ENCODE measurements at regions not wholly inside any gene's neighbourhood (a gene's known extent, or its start where the extent isn't known, plus 50 kb on each side); places are given as distances from the start of the nearest gene placed in this dataset.

- no peak for DNase-seq (ENCODE audit: low read depth)
Measured at GRCh38 chr22:27148886-27149470, 491.6 kb downstream of the MIAT start.

- no peak for DNase-seq (ENCODE audit: low read depth)
Measured at GRCh38 chr22:27149921-27150543, 492.6 kb downstream of the MIAT start.

- no peak for DNase-seq (ENCODE audit: low read depth)
Measured at GRCh38 chr22:27150544-27150941, 493.2 kb downstream of the MIAT start.

GRCh38 chr22:27151407-27151806 lies 494.0 kb downstream of the MIAT start:
- no peak for DNase-seq (ENCODE audit: low read depth)

- DNase-seq (ENCODE audit: low read depth), result no peak
Measured at GRCh38 chr22:27152033-27152432, 494.6 kb downstream of the MIAT start.

- no peak for DNase-seq (ENCODE audit: low read depth)
Measured at GRCh38 chr22:27152883-27153282, 495.5 kb downstream of the MIAT start.

GRCh38 chr22:27153386-27153785 lies 496.0 kb downstream of the MIAT start:
- DNase-seq (ENCODE audit: low read depth), result no peak

GRCh38 chr22:27154717-27155116 lies 497.3 kb downstream of the MIAT start:
- DNase-seq (ENCODE audit: low read depth), result no peak

- no peak for DNase-seq (ENCODE audit: low read depth)
Measured at GRCh38 chr22:27156821-27157489, 499.6 kb downstream of the MIAT start.

GRCh38 chr22:27157666-27158370 lies 500.4 kb downstream of the MIAT start:
- no peak for DNase-seq (ENCODE audit: low read depth)

GRCh38 chr22:27159016-27159415 lies 501.6 kb downstream of the MIAT start:
- no peak for DNase-seq (ENCODE audit: low read depth)

GRCh38 chr22:27159716-27160295 lies 502.4 kb downstream of the MIAT start:
- no peak for DNase-seq (ENCODE audit: low read depth)

GRCh38 chr22:27163162-27164137 lies 506.1 kb downstream of the MIAT start:
- DNase-seq (ENCODE audit: low read depth), result no peak

GRCh38 chr22:27164781-27165503 lies 507.6 kb downstream of the MIAT start:
- no peak for DNase-seq (ENCODE audit: low read depth)

- no peak for DNase-seq (ENCODE audit: low read depth)
Measured at GRCh38 chr22:27168681-27169080, 511.3 kb downstream of the MIAT start.

- no peak for DNase-seq (ENCODE audit: low read depth)
Measured at GRCh38 chr22:27170491-27170890, 513.1 kb downstream of the MIAT start.

- DNase-seq (ENCODE audit: low read depth), result no peak
Measured at GRCh38 chr22:27171212-27171611, 513.8 kb downstream of the MIAT start.

GRCh38 chr22:27173530-27173929 lies 516.1 kb downstream of the MIAT start:
- DNase-seq (ENCODE audit: low read depth), result no peak

- DNase-seq (ENCODE audit: low read depth), result no peak
Measured at GRCh38 chr22:27175021-27175838, 517.8 kb downstream of the MIAT start.

GRCh38 chr22:27175974-27176373 lies 518.6 kb downstream of the MIAT start:
- no peak for DNase-seq (ENCODE audit: low read depth)

All from stimulated activated CD8-positive, alpha-beta memory T cell treated with anti-CD3 and anti-CD28 coated beads, Interleukin-4, amount 100 ng/mL, for 24 hours (primary cell).